ENCODE measurements at regions not wholly inside any gene's neighbourhood (a gene's known extent, or its start where the extent isn't known, plus 50 kb on each side); places are given as distances from the start of the nearest gene placed in this dataset.

DNA sequence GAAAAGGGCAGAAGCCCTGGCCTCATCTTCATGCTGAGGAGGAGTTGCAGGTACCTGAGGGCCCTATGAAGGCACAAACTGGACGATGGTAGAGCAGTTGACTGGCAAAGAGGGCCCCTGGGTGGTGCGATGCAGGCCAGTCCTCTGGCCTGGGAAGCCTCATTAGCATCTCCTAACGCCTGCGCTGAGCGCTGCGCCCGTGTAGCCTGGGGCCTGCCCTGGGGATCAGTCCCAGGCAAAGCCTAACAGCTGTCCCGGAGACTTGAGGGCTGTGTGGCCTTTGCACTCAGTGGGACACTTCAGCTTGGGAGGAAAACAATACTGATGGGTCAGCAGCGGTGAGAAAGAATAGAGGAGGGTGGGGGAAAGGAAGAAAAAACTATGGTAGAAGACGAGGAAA lies 187.7 kb downstream of the RAP2A start:
- Histone ChIP-seq H3K36me3 (ENCODE audit: insufficient read depth, low read length) (no peaks in the 10 kb centered on the region), H3K4me1 (ENCODE audit: low read length) (no peaks in the 10 kb centered on the region), H3K4me2 (ENCODE audit: low read depth, low read length, poor library complexity, severe bottlenecking) (no peak overlapping the region), H3K27me3 (ENCODE audit: low read length) (no peaks in the 10 kb centered on the region), H3K79me2 (ENCODE audit: low read length) (no peaks in the 10 kb centered on the region), H2AFZ (ENCODE audit: low read length) (no peak overlapping the region), H3K9ac (ENCODE audit: low read length) (no peak overlapping the region), H3K4me3 (ENCODE audit: low read length) (no peak overlapping the region), H3K27ac (ENCODE audit: low read length) (no peak overlapping the region), H3K9me3 (ENCODE audit: low read length) (no peaks in the 10 kb centered on the region), H3K9me2 (replicated peaks; ENCODE audit: insufficient read depth, low read length) (no peaks in the 10 kb centered on the region), H4K20me1 (ENCODE audit: insufficient read depth, low read depth, low read length) (no peaks in the 10 kb centered on the region)
- no peak for DNase-seq

DNA sequence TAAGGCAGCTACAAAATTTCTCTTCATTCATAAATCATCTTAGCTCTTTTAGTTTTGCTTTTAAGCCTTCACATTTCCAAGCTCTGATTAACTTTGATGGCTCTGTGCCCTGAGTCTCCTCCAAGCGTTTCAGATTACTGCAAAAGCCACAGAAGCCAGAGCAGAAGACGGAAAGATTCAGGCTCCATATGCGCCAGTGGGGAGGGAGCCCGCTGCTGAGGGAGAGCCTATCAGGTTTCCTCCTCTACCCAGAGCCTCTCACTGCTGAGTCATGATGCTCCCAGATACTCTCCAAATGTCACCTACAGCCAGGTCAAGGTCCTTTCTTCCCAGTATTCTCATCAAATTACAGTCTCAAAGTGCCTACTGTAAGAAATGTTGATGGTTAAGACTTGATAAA lies 193.6 kb downstream of the RAP2A start:
- Histone ChIP-seq H3K4me2 (ENCODE audit: low read depth, low read length, poor library complexity, severe bottlenecking) (no peak overlapping the region), H3K4me1 (ENCODE audit: low read length) (no peaks in the 10 kb centered on the region), H2AFZ (ENCODE audit: low read length) (no peak overlapping the region), H3K36me3 (ENCODE audit: insufficient read depth, low read length) (no peaks in the 10 kb centered on the region), H3K27ac (ENCODE audit: low read length) (no peak overlapping the region), H3K79me2 (ENCODE audit: low read length) (no peaks in the 10 kb centered on the region), H3K9me3 (ENCODE audit: low read length) (no peaks in the 10 kb centered on the region), H3K4me3 (ENCODE audit: low read length) (no peak overlapping the region), H3K9ac (ENCODE audit: low read length) (no peak overlapping the region), H3K27me3 (ENCODE audit: low read length) (no peaks in the 10 kb centered on the region), H4K20me1 (ENCODE audit: insufficient read depth, low read depth, low read length) (no peaks in the 10 kb centered on the region), H3K9me2 (replicated peaks; ENCODE audit: insufficient read depth, low read length) (no peaks in the 10 kb centered on the region)
- DNase-seq = no peak

DNA sequence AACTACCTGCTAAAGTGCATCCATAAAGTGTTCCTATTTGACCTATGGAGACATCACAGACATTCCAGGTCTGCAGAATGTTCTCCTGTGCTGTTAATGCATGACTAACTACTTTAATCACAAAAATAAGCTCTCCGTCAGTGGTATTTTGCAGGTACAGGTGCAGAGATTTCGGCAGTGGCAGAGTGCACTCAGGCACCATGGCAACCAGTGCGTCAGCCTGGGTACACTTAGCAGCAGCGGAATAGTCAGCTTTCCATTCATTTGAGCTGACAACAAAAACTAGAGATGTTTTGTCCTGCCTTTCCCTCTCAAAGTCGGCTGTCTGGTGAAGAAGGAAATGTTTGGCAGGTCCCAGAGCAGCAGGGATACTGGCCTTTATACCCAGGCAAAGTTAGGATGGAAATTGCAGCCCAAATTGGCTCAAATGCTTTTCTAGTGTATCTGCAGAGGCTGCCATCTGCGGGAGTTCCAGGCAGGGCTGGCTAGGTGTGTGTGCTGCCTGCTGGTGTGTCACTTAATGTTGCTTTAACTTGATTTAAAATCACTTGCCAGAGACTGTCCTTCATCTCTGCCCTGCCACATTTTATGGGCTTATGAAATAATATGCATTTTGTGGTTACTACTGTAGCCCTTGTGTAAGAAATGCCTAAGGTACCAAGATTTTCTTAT lies 195.8 kb downstream of the RAP2A start:
- no peak for DNase-seq
- Histone ChIP-seq H3K27ac (ENCODE audit: low read length) (no peak overlapping the region), H3K9ac (ENCODE audit: low read length) (no peak overlapping the region), H3K4me3 (ENCODE audit: low read length) (no peak overlapping the region), H3K36me3 (ENCODE audit: insufficient read depth, low read length) (no peaks in the 10 kb centered on the region), H3K27me3 (ENCODE audit: low read length) (no peaks in the 10 kb centered on the region), H2AFZ (ENCODE audit: low read length) (no peak overlapping the region), H3K9me3 (ENCODE audit: low read length) (no peaks in the 10 kb centered on the region), H3K4me2 (ENCODE audit: low read depth, low read length, poor library complexity, severe bottlenecking) (no peak overlapping the region), H3K79me2 (ENCODE audit: low read length) (no peaks in the 10 kb centered on the region), H3K4me1 (ENCODE audit: low read length) (no peaks in the 10 kb centered on the region), H3K9me2 (replicated peaks; ENCODE audit: insufficient read depth, low read length) (no peaks in the 10 kb centered on the region), H4K20me1 (ENCODE audit: insufficient read depth, low read depth, low read length) (no peaks in the 10 kb centered on the region)

DNA sequence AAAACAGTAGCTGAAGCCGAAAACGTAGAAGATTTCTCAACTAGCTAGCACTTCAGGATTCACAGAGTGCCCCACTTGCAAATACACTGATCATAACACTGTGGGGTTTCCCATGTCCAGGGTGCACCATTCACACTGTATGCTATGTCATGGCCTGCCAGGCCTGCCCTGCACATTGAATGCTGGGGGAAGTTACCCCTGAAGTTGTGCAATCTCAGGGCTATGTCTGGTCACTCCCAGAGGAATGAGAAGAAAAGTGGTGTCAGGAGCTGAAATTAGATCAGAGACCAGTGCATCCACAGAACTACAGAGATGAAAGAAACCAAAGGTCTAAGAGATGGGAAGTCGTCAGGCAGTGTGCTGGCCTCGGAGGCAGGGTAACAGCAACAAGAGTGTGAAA lies 196.8 kb downstream of the RAP2A start:
- Histone ChIP-seq H3K9ac (ENCODE audit: low read length) (no peak overlapping the region), H3K4me3 (ENCODE audit: low read length) (no peak overlapping the region), H3K27ac (ENCODE audit: low read length) (no peak overlapping the region), H3K9me2 (replicated peaks; ENCODE audit: insufficient read depth, low read length) (no peaks in the 10 kb centered on the region), H3K4me1 (ENCODE audit: low read length) (no peaks in the 10 kb centered on the region), H3K4me2 (ENCODE audit: low read depth, low read length, poor library complexity, severe bottlenecking) (no peak overlapping the region), H2AFZ (ENCODE audit: low read length) (no peak overlapping the region), H4K20me1 (ENCODE audit: insufficient read depth, low read depth, low read length) (no peaks in the 10 kb centered on the region), H3K9me3 (ENCODE audit: low read length) (no peaks in the 10 kb centered on the region), H3K79me2 (ENCODE audit: low read length) (no peaks in the 10 kb centered on the region), H3K27me3 (ENCODE audit: low read length) (no peaks in the 10 kb centered on the region), H3K36me3 (ENCODE audit: insufficient read depth, low read length) (no peaks in the 10 kb centered on the region)
- DNase-seq = no peak

DNA sequence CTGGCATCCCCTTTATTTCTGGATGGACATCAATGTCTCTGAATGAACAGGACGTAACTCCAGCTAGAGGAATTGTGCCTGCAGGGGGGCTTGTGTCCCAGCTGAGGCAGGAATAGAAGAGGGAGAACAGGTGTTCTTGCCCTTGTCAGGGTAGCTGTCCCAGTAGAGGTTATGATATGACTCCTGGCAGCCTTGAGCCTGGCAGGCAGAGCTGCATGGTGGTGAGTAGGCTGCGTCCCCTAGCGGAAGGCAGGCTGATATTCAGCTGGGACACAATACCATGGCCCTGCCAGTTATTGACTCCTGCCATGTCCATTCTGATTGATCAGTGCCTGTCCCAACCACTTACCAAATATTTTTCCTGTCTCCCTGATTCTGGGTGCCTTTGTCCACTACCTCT lies 197.2 kb downstream of the RAP2A start:
- no peaks in the 10 kb centered on the region for H3K79me2 ChIP-seq (ENCODE audit: low read length)
- no peaks in the 10 kb centered on the region for H3K36me3 ChIP-seq (ENCODE audit: insufficient read depth, low read length)
- no peaks in the 10 kb centered on the region for H3K9me3 ChIP-seq (ENCODE audit: low read length)
- no peaks in the 10 kb centered on the region for H3K9me2 ChIP-seq (replicated peaks; ENCODE audit: insufficient read depth, low read length)
- DNase-seq = peak; percentile 76
- H3K4me2 ChIP-seq (ENCODE audit: low read depth, low read length, poor library complexity, severe bottlenecking) = no peak overlapping the region
- no peaks in the 10 kb centered on the region for H3K27me3 ChIP-seq (ENCODE audit: low read length)
- no peaks in the 10 kb centered on the region for H4K20me1 ChIP-seq (ENCODE audit: insufficient read depth, low read depth, low read length)
- H3K4me3 ChIP-seq (ENCODE audit: low read length) = no peak overlapping the region
- H3K4me1 ChIP-seq (ENCODE audit: low read length) = no peaks in the 10 kb centered on the region
- H3K9ac ChIP-seq (ENCODE audit: low read length) = no peak overlapping the region
- no peak overlapping the region for H2AFZ ChIP-seq (ENCODE audit: low read length)
- H3K27ac ChIP-seq (ENCODE audit: low read length) = no peak overlapping the region

DNA sequence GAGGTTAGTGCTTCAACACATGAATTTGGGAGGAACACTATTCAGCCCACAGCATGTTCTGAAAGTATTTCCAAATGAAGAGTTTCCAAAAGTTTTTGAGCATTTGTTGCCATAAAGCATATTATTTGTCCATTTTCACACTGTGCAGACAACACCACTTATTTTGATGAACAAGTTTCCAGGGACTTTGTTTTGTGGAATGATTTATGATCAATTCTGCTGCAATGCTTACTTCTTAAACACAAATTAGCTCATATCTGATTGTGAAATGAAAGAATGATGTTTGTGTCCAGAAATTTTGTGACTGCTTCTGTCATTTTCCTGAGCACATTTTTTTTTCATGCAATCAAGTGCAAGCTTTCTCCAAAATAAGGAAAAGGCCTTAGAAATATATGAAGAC lies 205.3 kb downstream of the RAP2A start:
- H3K4me3 ChIP-seq (ENCODE audit: low read length) = no peak overlapping the region
- H3K36me3 ChIP-seq (ENCODE audit: insufficient read depth, low read length) = no peaks in the 10 kb centered on the region
- no peak overlapping the region for H3K4me2 ChIP-seq (ENCODE audit: low read depth, low read length, poor library complexity, severe bottlenecking)
- no peaks in the 10 kb centered on the region for H3K9me3 ChIP-seq (ENCODE audit: low read length)
- H3K9ac ChIP-seq (ENCODE audit: low read length) = no peak overlapping the region
- no peaks in the 10 kb centered on the region for H3K79me2 ChIP-seq (ENCODE audit: low read length)
- H3K4me1 ChIP-seq (ENCODE audit: low read length) = no peaks in the 10 kb centered on the region
- H3K27ac ChIP-seq (ENCODE audit: low read length) = no peak overlapping the region
- no peaks in the 10 kb centered on the region for H4K20me1 ChIP-seq (ENCODE audit: insufficient read depth, low read depth, low read length)
- H3K9me2 ChIP-seq (replicated peaks; ENCODE audit: insufficient read depth, low read length) = no peaks in the 10 kb centered on the region
- DNase-seq = no peak
- H3K27me3 ChIP-seq (ENCODE audit: low read length) = no peaks in the 10 kb centered on the region
- no peak overlapping the region for H2AFZ ChIP-seq (ENCODE audit: low read length)

DNA sequence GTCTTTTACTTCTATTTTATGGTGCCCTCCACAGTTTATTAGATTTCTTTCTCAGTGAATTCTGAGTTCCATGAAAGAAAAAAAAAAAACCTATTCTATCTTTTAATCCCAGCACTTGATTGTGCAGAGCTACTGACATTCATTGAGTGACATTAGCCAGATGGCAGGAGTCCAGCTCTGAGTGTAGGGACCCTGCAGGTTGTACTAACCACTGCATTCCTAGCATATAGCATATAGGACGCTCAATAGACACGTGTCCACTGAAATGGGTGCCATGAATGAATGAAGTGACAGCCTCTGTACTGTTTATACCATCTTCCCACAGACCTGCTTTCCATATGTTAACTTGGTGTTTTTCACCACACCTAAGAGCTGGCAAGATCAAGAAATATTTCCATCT lies 206.3 kb downstream of the RAP2A start:
- no peaks in the 10 kb centered on the region for H3K36me3 ChIP-seq (ENCODE audit: insufficient read depth, low read length)
- no peaks in the 10 kb centered on the region for H3K79me2 ChIP-seq (ENCODE audit: low read length)
- no peak overlapping the region for H3K9ac ChIP-seq (ENCODE audit: low read length)
- H3K4me2 ChIP-seq (ENCODE audit: low read depth, low read length, poor library complexity, severe bottlenecking) = no peak overlapping the region
- H3K9me2 ChIP-seq (replicated peaks; ENCODE audit: insufficient read depth, low read length) = no peaks in the 10 kb centered on the region
- no peaks in the 10 kb centered on the region for H4K20me1 ChIP-seq (ENCODE audit: insufficient read depth, low read depth, low read length)
- no peaks in the 10 kb centered on the region for H3K4me1 ChIP-seq (ENCODE audit: low read length)
- DNase-seq = no peak
- no peak overlapping the region for H2AFZ ChIP-seq (ENCODE audit: low read length)
- no peaks in the 10 kb centered on the region for H3K27me3 ChIP-seq (ENCODE audit: low read length)
- no peak overlapping the region for H3K4me3 ChIP-seq (ENCODE audit: low read length)
- H3K27ac ChIP-seq (ENCODE audit: low read length) = no peak overlapping the region
- H3K9me3 ChIP-seq (ENCODE audit: low read length) = no peaks in the 10 kb centered on the region

DNA sequence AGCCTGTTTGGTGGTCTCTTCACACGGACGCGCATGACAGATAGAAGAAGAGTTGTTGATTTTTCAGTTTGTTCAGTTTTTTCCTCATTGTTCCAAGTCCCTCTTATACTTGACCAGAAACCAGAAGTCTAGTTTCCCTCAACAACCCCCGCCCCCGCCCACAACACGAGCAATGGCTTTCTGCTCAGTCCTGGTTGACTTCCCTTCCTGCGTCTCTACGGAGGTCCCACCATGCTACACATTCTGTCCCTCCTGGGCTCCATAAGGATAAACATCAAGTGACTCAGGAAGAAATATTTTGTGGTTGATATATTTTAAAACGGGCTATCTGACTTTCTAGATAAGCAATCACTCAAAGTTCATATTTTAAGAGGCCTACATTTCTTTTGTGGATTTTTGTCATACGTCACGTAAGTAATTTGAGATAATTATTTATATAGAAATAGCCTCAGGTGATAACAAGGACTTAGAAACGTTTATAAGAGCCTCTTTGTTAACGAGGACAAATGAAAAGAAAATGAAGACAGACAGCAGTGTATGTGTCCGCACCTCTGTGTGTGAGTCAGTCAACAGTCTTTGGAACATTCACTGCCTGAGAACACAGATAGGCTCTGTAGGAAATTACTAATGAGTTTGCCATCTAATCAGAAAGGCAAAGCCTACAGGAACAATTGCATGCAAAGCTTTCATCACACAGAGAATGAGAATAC lies 214.4 kb downstream of the RAP2A start:
- no peaks in the 10 kb centered on the region for H3K9me2 ChIP-seq (replicated peaks; ENCODE audit: insufficient read depth, low read length)
- no peak for DNase-seq
- no peak overlapping the region for H3K4me2 ChIP-seq (ENCODE audit: low read depth, low read length, poor library complexity, severe bottlenecking)
- H4K20me1 ChIP-seq (ENCODE audit: insufficient read depth, low read depth, low read length) = no peaks in the 10 kb centered on the region
- H3K27me3 ChIP-seq (ENCODE audit: low read length) = no peaks in the 10 kb centered on the region
- no peaks in the 10 kb centered on the region for H3K36me3 ChIP-seq (ENCODE audit: insufficient read depth, low read length)
- no peaks in the 10 kb centered on the region for H3K9me3 ChIP-seq (ENCODE audit: low read length)
- no peaks in the 10 kb centered on the region for H3K79me2 ChIP-seq (ENCODE audit: low read length)
- no peak overlapping the region for H3K9ac ChIP-seq (ENCODE audit: low read length)
- H3K4me1 ChIP-seq (ENCODE audit: low read length) = peaks cover 5% of the 10 kb centered on the region; the same call in 1 of the 2 replicates
- H3K4me3 ChIP-seq (ENCODE audit: low read length) = no peak overlapping the region
- H3K27ac ChIP-seq (ENCODE audit: low read length) = no peak overlapping the region
- no peak overlapping the region for H2AFZ ChIP-seq (ENCODE audit: low read length)

All from Karpas-422 (cell line).